ENCODE measurements at regions not wholly inside any gene's neighbourhood (a gene's known extent, or its start where the extent isn't known, plus 50 kb on each side); places are given as distances from the start of the nearest gene placed in this dataset.

- Histone ChIP-seq H3K27ac (ENCODE audit: low read depth) (no peak overlapping the region), H3K4me1 (ENCODE audit: insufficient read depth) (no peaks in the 10 kb centered on the region), H3K36me3 (ENCODE audit: insufficient read depth) (no peaks in the 10 kb centered on the region), H3K4me3 (ENCODE audit: low read depth, low read length) (no peak overlapping the region)
- WGBS, result 47% methylated on average over 4 of the region's 4 CpGs
- DNase-seq (ENCODE audit: extremely low spot score), result no peak
These were observed 163.7 kb downstream of the BAMBI start for GRCh38 chr10:28840971-28841370.

- Histone ChIP-seq H3K4me3 (ENCODE audit: low read depth, low read length) (no peak overlapping the region), H3K36me3 (ENCODE audit: insufficient read depth) (no peaks in the 10 kb centered on the region), H3K27ac (ENCODE audit: low read depth) (no peak overlapping the region), H3K4me1 (ENCODE audit: insufficient read depth) (no peaks in the 10 kb centered on the region)
- WGBS, result 23% methylated on average over 2 of the region's 2 CpGs
- no peak for DNase-seq (ENCODE audit: extremely low spot score)
These were observed 164.3 kb downstream of the BAMBI start for GRCh38 chr10:28841625-28842024.

- no peak for DNase-seq (ENCODE audit: extremely low spot score)
- Histone ChIP-seq H3K4me3 (ENCODE audit: low read depth, low read length) (no peak overlapping the region), H3K4me1 (ENCODE audit: insufficient read depth) (no peaks in the 10 kb centered on the region), H3K27ac (ENCODE audit: low read depth) (no peak overlapping the region), H3K36me3 (ENCODE audit: insufficient read depth) (no peaks in the 10 kb centered on the region)
- 54% methylated on average over 3 of the region's 3 CpGs for WGBS
These were observed 165.0 kb downstream of the BAMBI start for GRCh38 chr10:28842321-28842720.

- no peak for DNase-seq (ENCODE audit: extremely low spot score)
- Histone ChIP-seq H3K27ac (ENCODE audit: low read depth) (no peak overlapping the region), H3K4me1 (ENCODE audit: insufficient read depth) (no peaks in the 10 kb centered on the region), H3K4me3 (ENCODE audit: low read depth, low read length) (no peak overlapping the region), H3K36me3 (ENCODE audit: insufficient read depth) (no peaks in the 10 kb centered on the region)
- WGBS, result 93% methylated on average over 4 of the region's 4 CpGs
These were observed 167.8 kb downstream of the BAMBI start for GRCh38 chr10:28845009-28845682.

GRCh38 chr10:28849309-28849708 lies 172.0 kb downstream of the BAMBI start:
- Histone ChIP-seq H3K27ac (ENCODE audit: low read depth) (no peak overlapping the region), H3K4me1 (ENCODE audit: insufficient read depth) (no peaks in the 10 kb centered on the region), H3K36me3 (ENCODE audit: insufficient read depth) (no peaks in the 10 kb centered on the region), H3K4me3 (ENCODE audit: low read depth, low read length) (no peak overlapping the region)
- no peak for DNase-seq (ENCODE audit: extremely low spot score)
- 97% methylated on average over 3 of the region's 3 CpGs for WGBS

- Histone ChIP-seq H3K27ac (ENCODE audit: low read depth) (no peak overlapping the region), H3K4me1 (ENCODE audit: insufficient read depth) (no peaks in the 10 kb centered on the region), H3K4me3 (ENCODE audit: low read depth, low read length) (no peak overlapping the region), H3K36me3 (ENCODE audit: insufficient read depth) (no peaks in the 10 kb centered on the region)
- WGBS, result 77% methylated on average over 4 of the region's 4 CpGs
- no peak for DNase-seq (ENCODE audit: extremely low spot score)
These were observed 172.5 kb downstream of the BAMBI start for GRCh38 chr10:28849821-28850220.

GRCh38 chr10:28850784-28851183 lies 173.5 kb downstream of the BAMBI start:
- 93% methylated on average over 6 of the region's 6 CpGs for WGBS

GRCh38 chr10:28853195-28853594 lies 175.9 kb downstream of the BAMBI start:
- Histone ChIP-seq H3K36me3 (ENCODE audit: insufficient read depth) (no peaks in the 10 kb centered on the region), H3K4me3 (ENCODE audit: low read depth, low read length) (no peak overlapping the region), H3K4me1 (ENCODE audit: insufficient read depth) (no peaks in the 10 kb centered on the region), H3K27ac (ENCODE audit: low read depth) (no peak overlapping the region)
- WGBS, result 42% methylated on average over 5 of the region's 5 CpGs
- no peak for DNase-seq (ENCODE audit: extremely low spot score)

More at GRCh38 chr10:28850784-28851183, 173.5 kb downstream of the BAMBI start:
- Histone ChIP-seq H3K27ac (ENCODE audit: low read depth) (no peak overlapping the region), H3K4me3 (ENCODE audit: low read depth, low read length) (no peak overlapping the region), H3K4me1 (ENCODE audit: insufficient read depth) (no peaks in the 10 kb centered on the region), H3K36me3 (ENCODE audit: insufficient read depth) (no peaks in the 10 kb centered on the region)
- DNase-seq (ENCODE audit: extremely low spot score), result no peak

GRCh38 chr10:28857164-28857563 lies 179.8 kb downstream of the BAMBI start:
- peaks cover 2% of the 10 kb centered on the region for H3K4me1 ChIP-seq (ENCODE audit: insufficient read depth)
- H3K27ac ChIP-seq (ENCODE audit: low read depth), result no peak overlapping the region
- 100% methylated on average over 2 of the region's 2 CpGs for WGBS
- H3K4me3 ChIP-seq (ENCODE audit: low read depth, low read length), result no peak overlapping the region
- no peak for DNase-seq (ENCODE audit: extremely low spot score)
- no peaks in the 10 kb centered on the region for H3K36me3 ChIP-seq (ENCODE audit: insufficient read depth)

GRCh38 chr10:28858646-28859045 lies 181.3 kb downstream of the BAMBI start:
- Histone ChIP-seq H3K4me3 (ENCODE audit: low read depth, low read length) (no peak overlapping the region), H3K27ac (ENCODE audit: low read depth) (no peak overlapping the region), H3K36me3 (ENCODE audit: insufficient read depth) (no peaks in the 10 kb centered on the region), H3K4me1 (ENCODE audit: insufficient read depth) (peaks cover 2% of the 10 kb centered on the region)
- DNase-seq (ENCODE audit: extremely low spot score), result no peak
- WGBS, result 72% methylated on average over 2 of the region's 2 CpGs

- H3K36me3 ChIP-seq (ENCODE audit: insufficient read depth), result no peaks in the 10 kb centered on the region
- H3K4me1 ChIP-seq (ENCODE audit: insufficient read depth), result peaks cover 2% of the 10 kb centered on the region
- no peak for DNase-seq (ENCODE audit: extremely low spot score)
- no peak overlapping the region for H3K4me3 ChIP-seq (ENCODE audit: low read depth, low read length)
- H3K27ac ChIP-seq (ENCODE audit: low read depth), result no peak overlapping the region
- 76% methylated on average over 5 of the region's 5 CpGs for WGBS
These were observed 182.5 kb downstream of the BAMBI start for GRCh38 chr10:28859791-28860190.

- Histone ChIP-seq H3K4me1 (ENCODE audit: insufficient read depth) (peaks cover 2% of the 10 kb centered on the region), H3K36me3 (ENCODE audit: insufficient read depth) (no peaks in the 10 kb centered on the region), H3K27ac (ENCODE audit: low read depth) (no peak overlapping the region), H3K4me3 (ENCODE audit: low read depth, low read length) (no peak overlapping the region)
- no peak for DNase-seq (ENCODE audit: extremely low spot score)
- 93% methylated on average over 2 of the region's 2 CpGs for WGBS
These were observed 184.9 kb downstream of the BAMBI start for GRCh38 chr10:28862219-28862618.

GRCh38 chr10:28869606-28870201 lies 192.4 kb downstream of the BAMBI start:
- no peak overlapping the region for H3K4me3 ChIP-seq (ENCODE audit: low read depth, low read length)
- 72% methylated on average over 5 of the region's 5 CpGs for WGBS
- H3K27ac ChIP-seq (ENCODE audit: low read depth), result no peak overlapping the region
- no peaks in the 10 kb centered on the region for H3K4me1 ChIP-seq (ENCODE audit: insufficient read depth)
- no peaks in the 10 kb centered on the region for H3K36me3 ChIP-seq (ENCODE audit: insufficient read depth)
- no peak for DNase-seq (ENCODE audit: extremely low spot score)

- DNase-seq (ENCODE audit: extremely low spot score), result no peak
- H3K27ac ChIP-seq (ENCODE audit: low read depth), result no peak overlapping the region
- no peaks in the 10 kb centered on the region for H3K4me1 ChIP-seq (ENCODE audit: insufficient read depth)
- H3K4me3 ChIP-seq (ENCODE audit: low read depth, low read length), result no peak overlapping the region
- H3K36me3 ChIP-seq (ENCODE audit: insufficient read depth), result no peaks in the 10 kb centered on the region
- 90% methylated on average over 4 of the region's 4 CpGs for whole genome bisulfite sequencing
These were observed 194.3 kb downstream of the BAMBI start for GRCh38 chr10:28871665-28872064.

Measured in urinary bladder (tissue), 3 donors.